ENCODE measurements at regions not wholly inside any gene's neighbourhood (a gene's known extent, or its start where the extent isn't known, plus 50 kb on each side); places are given as distances from the start of the nearest gene placed in this dataset.
"Not testable (repeated sequence)": the region's sequence is repeated elsewhere in the genome, so short reads cannot be mapped to it uniquely, and the experiment has no call there.

DNA sequence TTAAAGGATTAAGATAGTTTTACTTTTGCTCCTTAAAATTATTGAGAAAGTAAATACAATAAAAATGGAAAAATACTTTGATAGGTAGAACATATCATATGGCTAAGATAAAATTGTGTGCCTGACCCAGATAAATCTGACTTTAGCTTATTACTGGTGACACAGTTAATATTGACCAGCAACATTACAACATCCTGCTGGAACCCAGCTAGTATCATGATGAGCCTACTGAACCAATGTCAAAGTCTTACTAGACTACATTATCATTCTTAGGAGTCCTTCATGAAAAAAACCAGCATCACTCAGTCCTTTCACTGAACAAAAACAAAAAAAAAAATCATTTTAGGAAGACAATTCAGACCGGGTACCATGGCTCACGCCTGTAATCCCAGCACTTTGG, 164.8 kb upstream of the CDK1 start:
- no peak for DNase-seq

- no peak for DNase-seq
Observed at GRCh38 chr10:60611291-60611747, 167.0 kb upstream of the CDK1 start.

DNA sequence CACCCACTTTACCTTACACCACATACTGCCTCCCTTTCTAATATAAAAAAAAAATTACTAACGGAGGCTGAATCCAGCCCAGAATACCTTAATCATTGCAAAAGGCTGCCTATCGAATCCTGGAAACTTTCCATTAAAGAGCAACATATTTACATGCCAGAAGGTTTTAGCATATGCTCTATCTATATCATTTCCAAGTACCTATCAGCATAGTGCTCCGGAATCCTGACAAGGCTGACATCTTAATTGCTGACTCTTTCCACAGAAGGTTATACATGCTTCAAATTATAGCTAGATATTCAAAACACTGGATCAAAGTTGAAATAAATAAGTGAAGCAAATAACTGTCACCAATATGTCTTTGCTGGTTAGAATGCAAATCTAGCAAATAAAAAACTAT, 170.9 kb upstream of the CDK1 start:
- DNase-seq, result no peak

DNA sequence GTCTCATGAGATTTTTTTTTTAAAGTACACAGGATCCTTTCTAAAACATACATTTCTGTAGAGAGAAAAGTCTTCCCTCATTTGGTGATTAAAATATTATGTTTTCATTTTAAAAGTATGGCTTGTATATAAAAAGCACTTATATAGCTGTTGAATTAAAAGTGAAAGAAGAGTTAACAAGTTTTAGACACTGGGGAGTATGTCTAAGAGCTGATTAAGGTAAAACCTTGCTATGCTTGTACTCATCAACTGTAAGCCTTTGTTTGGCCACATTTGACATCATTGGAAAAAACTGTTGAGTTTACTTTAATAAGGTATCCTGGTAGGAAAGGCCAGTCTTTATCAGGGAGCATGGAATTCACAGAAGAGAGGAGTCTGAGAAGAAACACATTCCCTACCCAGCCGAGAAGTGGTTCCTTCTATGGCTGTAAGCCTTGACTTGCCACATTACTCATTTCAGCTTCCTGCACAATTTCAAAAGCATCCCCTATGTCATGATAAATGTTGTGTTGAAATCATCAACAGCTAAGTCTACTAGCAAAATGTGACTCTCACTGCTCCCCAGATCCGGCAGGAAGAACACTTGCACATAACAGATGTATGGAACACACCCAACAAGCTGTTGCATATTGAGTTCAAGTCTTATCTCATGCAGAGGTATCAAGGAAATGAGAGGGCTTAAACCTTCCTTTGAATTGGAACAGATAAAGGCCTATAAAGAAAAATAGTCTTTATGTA, 171.8 kb upstream of the CDK1 start:
- DNase-seq, result no peak

GRCh38 chr10:60605476-60605875, 172.8 kb upstream of the CDK1 start:
- DNase-seq, result no peak

DNA sequence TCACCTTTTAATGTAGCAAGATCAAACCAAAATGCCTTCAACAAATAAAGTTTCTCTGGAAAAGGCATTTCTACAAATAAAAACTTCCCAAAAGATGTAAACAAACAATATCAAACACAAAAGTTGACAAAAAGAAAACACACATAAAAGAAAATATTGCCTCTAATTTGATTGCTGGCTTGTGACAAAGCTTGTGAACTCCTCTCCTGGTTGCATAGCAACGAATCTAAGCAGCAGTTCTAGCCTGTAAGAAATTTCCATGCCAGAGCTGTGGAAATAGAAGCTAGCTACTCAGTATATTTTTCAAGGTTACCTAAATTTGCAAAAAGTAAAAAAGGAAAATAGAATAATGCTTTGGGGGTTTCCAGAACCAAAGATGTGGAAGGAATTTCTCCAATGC, 173.9 kb upstream of the CDK1 start:
- no peak for DNase-seq

DNA sequence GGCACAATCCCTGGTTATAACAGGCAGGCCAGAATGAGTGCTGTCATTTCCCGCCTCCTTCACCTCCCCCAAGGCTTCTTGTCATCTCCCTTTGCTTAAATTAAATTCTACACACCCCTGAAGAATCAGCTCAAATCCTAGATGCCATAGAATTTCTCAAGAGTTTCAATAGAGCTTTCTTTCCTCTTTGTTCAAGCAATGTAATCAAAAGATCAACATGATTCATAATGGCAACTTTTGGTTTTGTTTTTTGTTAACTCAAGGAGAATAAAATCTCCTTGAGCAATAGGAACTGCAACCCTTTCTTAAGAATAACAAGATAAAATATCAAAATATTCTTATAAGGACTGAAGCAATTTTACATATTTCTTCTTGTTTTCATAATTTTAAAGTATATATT, 180.8 kb upstream of the CDK1 start:
- DNase-seq, result no peak

- no peak for DNase-seq
Observed at GRCh38 chr10:60595852-60596251, 182.4 kb upstream of the CDK1 start.

- DNase-seq, result no peak
Observed at GRCh38 chr10:60594476-60595051, 183.7 kb upstream of the CDK1 start.

DNA sequence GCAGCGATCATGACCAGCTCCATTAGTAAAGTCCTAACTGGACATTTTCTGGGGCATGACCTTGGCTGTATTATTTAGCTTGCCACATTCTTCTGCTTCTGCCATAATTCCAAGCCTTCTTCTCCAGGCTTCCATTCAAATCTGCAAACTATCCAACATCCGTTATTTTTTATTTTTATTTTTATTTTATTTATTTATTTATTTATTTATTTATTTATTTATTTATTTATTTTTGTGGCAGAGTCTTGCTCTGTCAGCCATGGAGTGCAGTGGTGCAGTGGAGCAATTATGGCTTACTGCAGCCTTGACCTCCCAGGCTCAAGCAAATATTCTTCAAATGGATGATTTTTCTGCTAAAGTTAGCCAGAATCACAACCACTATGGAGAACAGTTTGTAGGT, 187.2 kb upstream of the CDK1 start:
- no peak for DNase-seq

DNA sequence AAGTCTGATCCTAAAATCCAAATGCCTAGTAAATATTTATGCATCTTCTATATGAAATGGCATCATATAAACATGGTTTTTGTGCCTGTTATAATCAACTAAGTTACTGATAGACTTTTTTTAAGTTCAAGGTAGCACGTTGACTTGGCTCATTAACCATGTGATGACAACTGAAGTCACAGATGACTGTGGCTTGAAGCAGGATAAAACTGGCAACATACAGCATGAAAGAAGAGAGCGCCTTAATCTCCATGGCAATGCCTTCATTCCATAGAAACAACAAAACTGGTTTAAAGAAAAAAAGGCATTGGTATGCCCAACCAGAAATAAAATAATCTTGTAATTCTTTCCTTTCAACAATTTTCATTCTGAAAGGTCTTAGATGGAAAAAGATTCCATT, 188.9 kb upstream of the CDK1 start:
- DNase-seq, result no peak

DNA sequence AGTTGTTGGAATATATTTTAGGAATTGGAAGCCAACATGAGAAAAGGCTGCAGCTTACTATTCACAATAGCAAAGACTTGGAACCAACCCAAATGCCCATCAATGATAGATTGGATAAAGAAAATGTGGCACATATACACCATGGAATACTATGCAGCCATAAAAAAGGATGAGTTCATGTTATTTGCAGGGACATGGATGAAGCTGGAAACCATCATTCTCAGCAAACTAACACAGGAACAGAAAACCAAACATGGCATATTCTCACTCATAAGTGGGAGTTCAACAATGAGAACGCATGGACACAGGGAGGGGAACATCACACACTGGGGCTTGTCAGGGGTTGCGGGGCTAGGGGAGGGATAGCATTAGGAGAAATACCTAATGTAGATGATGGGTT, 192.1 kb upstream of the ANK3 start:
- DNase-seq, result not testable (repeated sequence)

DNA sequence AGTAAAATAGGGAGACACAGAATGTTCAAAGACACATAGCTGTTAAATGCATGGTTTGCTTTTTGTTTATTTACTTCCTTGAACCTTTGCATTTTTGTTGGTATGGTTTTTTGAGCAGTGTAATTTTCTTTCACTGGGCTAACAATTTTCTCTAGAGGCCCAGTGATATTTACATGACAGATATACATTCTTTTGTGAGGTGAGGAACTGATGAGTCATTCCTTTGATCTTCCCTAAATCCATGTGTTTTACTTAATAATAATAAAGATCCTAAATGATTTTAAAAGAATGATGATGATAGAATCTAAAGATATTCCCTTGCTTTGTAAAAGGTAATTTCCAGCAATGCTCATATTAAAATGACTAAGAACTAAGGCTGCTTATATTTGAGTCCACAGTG, 188.5 kb upstream of the ANK3 start:
- no peak for DNase-seq

DNA sequence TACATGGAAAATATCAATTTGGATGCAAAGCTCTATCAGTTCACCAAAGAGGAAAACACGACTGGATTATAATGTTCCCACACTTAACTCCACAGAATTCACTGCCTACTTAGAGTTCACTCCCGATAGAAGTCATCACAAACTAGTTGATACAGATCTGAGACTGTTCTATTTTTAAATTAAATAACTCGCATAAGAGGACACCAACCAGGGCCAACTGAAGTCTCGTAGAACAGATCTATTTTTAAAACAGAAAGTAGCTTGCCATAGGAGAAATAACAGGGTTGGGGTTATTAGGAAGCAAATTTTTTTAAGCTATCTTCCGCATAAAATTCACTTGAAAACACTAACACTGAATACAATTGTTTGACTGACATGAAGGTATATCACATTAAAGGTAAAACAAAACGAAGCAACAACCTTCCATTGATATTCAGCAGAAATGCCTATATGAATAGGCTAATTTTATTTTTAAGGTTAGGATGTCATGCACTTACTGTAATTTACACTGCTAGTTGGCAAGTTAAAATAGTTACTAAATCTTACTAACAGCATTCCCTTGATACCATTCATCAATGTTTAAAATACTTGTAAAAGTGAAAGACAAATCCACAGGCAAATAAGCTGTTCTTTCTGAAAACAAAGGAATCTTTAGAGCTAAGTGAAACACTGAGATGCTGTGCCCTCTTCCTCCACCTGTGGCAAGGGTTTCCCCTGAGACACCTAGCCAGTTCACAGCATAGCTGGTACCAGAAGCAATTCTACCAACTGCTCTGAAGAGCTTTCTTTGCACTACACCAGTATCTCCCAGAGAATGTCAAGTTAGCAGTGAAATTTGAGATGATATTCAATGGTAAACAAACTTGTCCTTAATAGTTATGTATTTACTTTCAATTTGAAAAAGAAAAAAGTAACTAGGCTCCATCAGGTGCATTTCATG, 186.7 kb upstream of the ANK3 start:
- DNase-seq, result no peak

GRCh38 chr10:60575105-60575504, 185.4 kb upstream of the ANK3 start:
- DNase-seq, result no peak

DNA sequence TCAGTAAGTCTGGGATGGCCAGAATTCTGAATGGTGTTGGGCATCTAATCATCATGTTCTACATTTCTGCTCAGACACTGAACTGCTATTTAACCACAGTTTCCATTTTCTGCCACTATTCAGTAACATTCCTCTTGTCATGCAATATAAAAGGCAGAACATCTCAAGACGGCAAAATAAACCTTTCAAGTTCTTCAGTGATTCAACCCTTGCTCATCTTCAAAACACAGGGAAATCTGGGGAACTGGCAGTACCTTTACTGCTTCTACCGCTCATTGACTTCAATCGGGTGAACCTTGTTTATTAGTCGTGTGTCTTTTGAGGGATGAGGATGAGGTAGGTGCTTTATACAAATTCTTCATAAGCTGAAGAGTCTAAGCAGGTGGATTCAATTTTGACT, 184.7 kb upstream of the ANK3 start:
- DNase-seq, result no peak

DNA sequence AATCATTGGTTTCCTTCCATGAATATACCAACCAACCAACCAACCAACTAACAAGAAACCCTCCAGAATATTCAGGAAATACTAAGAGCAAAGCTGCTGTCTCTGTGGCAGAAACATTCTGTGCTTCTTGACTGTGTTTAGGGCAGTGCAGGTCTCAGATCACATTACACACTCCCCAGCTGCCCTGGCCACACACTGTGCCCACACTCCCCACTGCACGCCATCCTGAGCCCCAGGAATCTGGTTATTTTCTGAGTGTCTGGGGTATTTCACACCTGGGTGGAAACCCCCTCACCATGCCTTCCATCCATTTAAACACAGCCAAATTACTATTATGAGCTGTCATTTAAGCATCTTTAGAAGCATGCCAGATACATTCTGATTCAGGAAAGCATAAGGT, 183.7 kb upstream of the ANK3 start:
- no peak for DNase-seq

- no peak for DNase-seq
Observed at GRCh38 chr10:60572511-60573194, 183.0 kb upstream of the ANK3 start.

DNA sequence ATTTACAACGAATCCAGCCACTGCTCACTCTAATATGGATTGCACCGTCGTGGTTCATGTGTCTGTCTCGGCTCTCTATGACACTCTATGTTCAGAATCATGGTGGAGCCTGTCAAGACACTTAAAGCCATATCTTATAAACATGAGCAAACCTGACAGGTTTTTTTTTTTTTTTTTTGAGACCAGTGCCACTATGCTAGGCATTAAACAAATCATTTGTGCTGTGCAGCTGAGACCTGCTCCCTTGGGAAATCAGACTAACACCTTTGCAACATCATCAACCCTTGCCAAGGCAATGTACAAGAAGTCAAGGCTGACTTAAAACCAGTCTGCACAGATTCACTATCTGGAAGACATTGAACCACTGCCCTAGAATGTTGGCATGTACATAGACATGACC, 181.2 kb upstream of the ANK3 start:
- no peak for DNase-seq

GRCh38 chr10:60570272-60570865, 180.7 kb upstream of the ANK3 start:
- DNase-seq, result no peak

GRCh38 chr10:60569681-60570080, 180.0 kb upstream of the ANK3 start:
- DNase-seq, result no peak

DNA sequence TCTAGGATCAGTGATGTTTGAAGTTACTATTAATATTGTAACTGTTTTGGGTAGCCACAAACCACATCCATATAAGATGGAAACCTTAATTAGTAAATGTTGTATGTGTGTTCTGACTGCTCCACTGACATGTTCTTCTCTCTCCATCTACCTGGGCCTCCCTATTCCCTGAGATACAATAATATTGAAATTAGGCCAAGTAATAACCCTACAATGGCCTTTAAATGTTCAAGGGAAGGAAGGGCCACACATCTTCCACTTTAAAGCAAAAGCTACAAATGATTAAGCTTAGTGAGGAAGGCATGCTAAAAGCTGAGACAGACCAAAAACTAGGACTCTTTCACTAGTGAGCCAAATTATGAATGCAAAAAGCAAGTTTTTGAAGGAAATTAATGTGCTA, 176.4 kb upstream of the ANK3 start:
- DNase-seq, result no peak

DNA sequence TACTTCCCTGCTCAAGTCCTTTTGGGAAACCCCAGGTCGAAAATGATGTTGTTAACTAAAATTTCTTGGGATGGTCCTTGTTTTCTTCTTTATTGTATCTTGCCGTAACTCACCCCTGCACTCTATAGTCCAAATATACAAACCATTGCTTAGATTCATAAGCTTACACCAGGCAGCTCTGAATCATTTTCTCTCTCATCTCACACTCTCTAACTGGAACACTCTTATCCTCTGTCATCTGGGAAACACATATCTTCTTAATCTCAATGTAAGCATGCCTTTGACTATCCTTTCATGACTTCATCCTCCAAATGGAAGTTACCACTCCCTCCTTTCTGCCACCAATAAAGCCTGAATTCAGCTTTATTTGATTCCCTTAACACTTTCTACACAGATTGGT, 175.8 kb upstream of the ANK3 start:
- no peak for DNase-seq

Data from CD4-positive, alpha-beta T cell treated with Interleukin-15 for 1 hour (primary cell).